IMR-90 (cell line): ENCODE measurements at regions not wholly inside any gene's neighbourhood (a gene's known extent, or its start where the extent isn't known, plus 50 kb on each side); places are given as distances from the start of the nearest gene placed in this dataset.
A peak's percentile ranks its signal among the peaks of the same experiment; 100 is the strongest.

ENCODE experiments used
- ATAC-seq: fragments of 200-7000 bp; cut with Tn5 transposase; 2 replicates; pipeline ENCODE4 v1.9.1; 2020; ENCODE audit warnings: low read depth, mild to moderate bottlenecking, moderate library complexity
- BruUV-seq: library from RNA; stranded (reverse); fragments of 400-500 nt; replicated peaks from 2 replicates; lab custom pipeline; 2021; lab: Mats Ljungman, UMichigan
- CTCF ChIA-PET: fragments of 300-600 bp; formaldehyde crosslinking; extraction: SDS; loops from one replicate; lab custom pipeline; 2021; ENCODE audit warnings: antibody characterized with exemption; lab: Yijun Ruan, JAX
- POLR2A ChIA-PET: fragments of 300-600 bp; sonication (Branson Sonifier 250); formaldehyde crosslinking; loops from one replicate; lab custom pipeline; 2022; ENCODE audit warnings: antibody characterized with exemption; ENCODE audit not compliant: unreplicated experiment; lab: Charles Lee
- DNase-seq: peaks from one replicate; pipeline ENCODE4 v3.0.0; 2013
- H2AFZ ChIP-seq: replicated peaks from 2 replicates; pipeline ENCODE3; 2013; ENCODE audit warnings: low read length, mild to moderate bottlenecking; ENCODE audit not compliant: poor library complexity
- H2AK5ac ChIP-seq: 2 replicates; pipeline ENCODE4 v1.6.1; 2013; ENCODE audit warnings: low read depth, low read length, inconsistent platforms
- H2AK9ac ChIP-seq: replicated peaks from 2 replicates; pipeline ENCODE3; 2013; ENCODE audit warnings: mild to moderate bottlenecking, low read depth, low read length, moderate library complexity; ENCODE audit not compliant: poor library complexity
- H2BK120ac ChIP-seq: 2 replicates; pipeline ENCODE4 v1.6.1; 2013; ENCODE audit warnings: low read depth, low read length, inconsistent platforms
- H2BK15ac ChIP-seq: 3 replicates; pipeline ENCODE4 v1.6.1; 2013; ENCODE audit warnings: low read depth, low read length, inconsistent platforms
- H2BK20ac ChIP-seq: 2 replicates; pipeline ENCODE4 v1.6.1; 2013; ENCODE audit warnings: low read depth, mild to moderate bottlenecking, inconsistent platforms, low read length, moderate library complexity
- H2BK5ac ChIP-seq: 2 replicates; pipeline ENCODE4 v1.6.1; 2013; ENCODE audit warnings: mild to moderate bottlenecking, low read depth, low read length, inconsistent platforms; ENCODE audit not compliant: poor library complexity, severe bottlenecking
- H3K14ac ChIP-seq: replicated peaks from 2 replicates; pipeline ENCODE4 v1.6.1; 2013; ENCODE audit warnings: low read depth, low read length, inconsistent platforms
- H3K18ac ChIP-seq: 2 replicates; pipeline ENCODE4 v1.6.1; 2013; ENCODE audit warnings: low read depth, low read length, control low read depth
- H3K23ac ChIP-seq: 2 replicates; pipeline ENCODE4 v1.6.1; 2013; ENCODE audit warnings: low read depth, low read length, inconsistent platforms
- H3K27ac ChIP-seq: 2 replicates; pipeline ENCODE4 v1.5.1; 2013; ENCODE audit warnings: mild to moderate bottlenecking, control low read depth, low read length; ENCODE audit not compliant: insufficient read depth
- H3K27me3 ChIP-seq: 2 replicates; pipeline ENCODE4 v1.6.1; 2013; ENCODE audit warnings: low read length; ENCODE audit not compliant: control insufficient read depth, insufficient read depth
- H3K36me3 ChIP-seq: 2 replicates; pipeline ENCODE4 v1.6.1; 2013; ENCODE audit warnings: low read length, mixed read lengths; ENCODE audit not compliant: control insufficient read depth, insufficient read depth
- H3K4ac ChIP-seq: 2 replicates; pipeline ENCODE4 v1.6.1; 2013; ENCODE audit warnings: low read depth, low read length, inconsistent platforms
- H3K4me1 ChIP-seq: 2 replicates; pipeline ENCODE4 v1.6.1; 2013; ENCODE audit warnings: low read length, mixed read lengths; ENCODE audit not compliant: control insufficient read depth, insufficient read depth
- H3K4me2 ChIP-seq: 2 replicates; pipeline ENCODE4 v1.6.1; 2013; ENCODE audit warnings: low read depth, mild to moderate bottlenecking, control low read depth, low read length, moderate library complexity
- H3K4me3 ChIP-seq: 2 replicates; pipeline ENCODE4 v1.5.1; 2013; ENCODE audit warnings: low read depth, mild to moderate bottlenecking, control low read depth, low read length, moderate library complexity; ENCODE audit not compliant: insufficient read depth
- H3K56ac ChIP-seq: 2 replicates; pipeline ENCODE4 v1.6.1; 2013; ENCODE audit warnings: low read length, inconsistent platforms; ENCODE audit not compliant: insufficient read depth; ENCODE audit errors: extremely low read depth
- H3K79me1 ChIP-seq, 2 experiments: 2 replicates each; pipeline ENCODE4 v1.6.1; 2013; ENCODE audit warnings: low read length in 2 of 2, inconsistent platforms in 1 of 2, low read depth in 1 of 2
- H3K9ac ChIP-seq: 2 replicates; pipeline ENCODE4 v1.6.1; 2013; ENCODE audit warnings: low read depth, low read length, control low read depth
- H3K9me1 ChIP-seq: 2 replicates; pipeline ENCODE4 v1.6.1; 2013; ENCODE audit warnings: low read length, inconsistent platforms; ENCODE audit not compliant: insufficient read depth
- H3K9me3 ChIP-seq: 2 replicates; pipeline ENCODE4 v1.6.1; 2013; ENCODE audit warnings: low read length; ENCODE audit not compliant: control insufficient read depth, insufficient read depth
- H4K20me1 ChIP-seq: 2 replicates; pipeline ENCODE4 v1.6.1; 2013; ENCODE audit warnings: low read length, inconsistent platforms; ENCODE audit not compliant: insufficient read depth
- H4K5ac ChIP-seq: 2 replicates; pipeline ENCODE4 v1.6.1; 2013; ENCODE audit warnings: mild to moderate bottlenecking, low read depth, low read length, control low read depth
- H4K8ac ChIP-seq, 2 experiments: 2 replicates each; pipeline ENCODE4 v1.6.1; 2013; ENCODE audit warnings: low read depth in 2 of 2, low read length in 2 of 2, control low read depth in 1 of 2, inconsistent platforms in 1 of 2
- H4K91ac ChIP-seq: 2 replicates; pipeline ENCODE4 v1.6.1; 2013; ENCODE audit warnings: low read depth, low read length, inconsistent platforms; ENCODE audit not compliant: insufficient read depth
- BHLHE40 ChIP-seq: fragments of 150-350 bp; IDR thresholded peaks from 2 replicates; pipeline ENCODE4 v1.6.1; 2016; ENCODE audit warnings: mild to moderate bottlenecking, low read depth, low read length
- CEBPB ChIP-seq: IDR thresholded peaks from 2 replicates; pipeline ENCODE4 v1.6.1; 2012; ENCODE audit warnings: low read depth, low read length, improper control_type of control experiment
- CHD1 ChIP-seq: IDR thresholded peaks from 2 replicates; pipeline ENCODE4 v1.6.1; 2012; ENCODE audit warnings: low read depth, low read length, improper control_type of control experiment
- FOS ChIP-seq: fragments of 150-350 bp; IDR thresholded peaks from 2 replicates; pipeline ENCODE4 v1.6.1; 2016; ENCODE audit warnings: low read depth, low read length
- MAFK ChIP-seq: IDR thresholded peaks from 2 replicates; pipeline ENCODE4 v1.6.1; 2012; ENCODE audit warnings: low read depth, low read length, improper control_type of control experiment
- MAZ ChIP-seq: IDR thresholded peaks from 2 replicates; pipeline ENCODE4 v1.6.1; 2012; ENCODE audit warnings: low read depth, mild to moderate bottlenecking, low read length, improper control_type of control experiment, moderate library complexity, borderline replicate concordance
- MXI1 ChIP-seq: IDR thresholded peaks from 2 replicates; pipeline ENCODE4 v1.6.1; 2012; ENCODE audit warnings: low read depth, mild to moderate bottlenecking, low read length, moderate library complexity, borderline replicate concordance
- NFE2L2 ChIP-seq: fragments of 150-350 bp; IDR thresholded peaks from 2 replicates; pipeline ENCODE4 v1.6.1; 2016; ENCODE audit warnings: low read depth, mild to moderate bottlenecking, low read length
- POLR2A ChIP-seq: IDR thresholded peaks from 2 replicates; pipeline ENCODE4 v1.6.1; 2012; ENCODE audit warnings: mild to moderate bottlenecking, low read depth, low read length
- RAD21 ChIP-seq: IDR thresholded peaks from 2 replicates; pipeline ENCODE4 v1.6.1; 2012; ENCODE audit warnings: low read length, improper control_type of control experiment
- RCOR1 ChIP-seq: IDR thresholded peaks from 2 replicates; pipeline ENCODE4 v1.6.1; 2012; ENCODE audit warnings: mild to moderate bottlenecking, low read length, improper control_type of control experiment; ENCODE audit not compliant: insufficient replicate concordance
- RFX5 ChIP-seq: IDR thresholded peaks from 2 replicates; pipeline ENCODE4 v1.8.0; 2012; ENCODE audit warnings: low read depth, mild to moderate bottlenecking, low read length, moderate library complexity
- SMC3 ChIP-seq: fragments of 150-350 bp; IDR thresholded peaks from 2 replicates; pipeline ENCODE4 v1.6.1; 2016; ENCODE audit warnings: low read depth, mild to moderate bottlenecking, antibody characterized with exemption, low read length, moderate library complexity
- WGBS, 2 experiments: methylation state at CpG; one replicate each; pipeline versions ENCODE4 v1.1.5 to v1.1.7; 2013; ENCODE audit warnings: missing lambda C conversion rate in 2 of 2; ENCODE audit not compliant: insufficient read length in 1 of 2; ENCODE audit errors: extremely low coverage in 2 of 2; 5-methylcytosine and 5-hydroxymethylcytosine counted together
- dilution Hi-C: fragments of 300-500 bp; cut with HindIII; formaldehyde crosslinking; loops from one replicate; pipeline ENCODE4 v1.14.3; 2018; ENCODE audit warnings: low sequenced_read_pairs; ENCODE audit not compliant: unreplicated experiment
- in situ Hi-C: fragments of 300-500 bp; cut with MboI; formaldehyde crosslinking; loops from 3 replicates; pipeline ENCODE4 v1.14.3; 2019; ENCODE audit warnings: low sequenced_read_pairs, inconsistent platforms, mixed read lengths
- intact Hi-C: fragments of 100-400 bp; cut with micrococcal nuclease; formaldehyde crosslinking; loops from 2 replicates; pipeline ENCODE4 v1.10.0; 2022
- TF ChIP-seq, protein P1 (sequence below): conservative IDR thresholded peaks from 2 replicates; pipeline ENCODE4 v1.5.1; 2012; ENCODE audit warnings: mild to moderate bottlenecking, low read depth, low read length, improper control_type of control experiment
- TF ChIP-seq, protein P2 (sequence below): fragments of 150-350 bp; IDR thresholded peaks from 2 replicates; pipeline ENCODE4 v1.6.1; 2016; ENCODE audit warnings: low read depth, mild to moderate bottlenecking, low read length, moderate library complexity, borderline replicate concordance
- TF ChIP-seq, protein P3 (sequence below): fragments of 150-350 bp; IDR thresholded peaks from 2 replicates; pipeline ENCODE4 v1.6.1; 2017; ENCODE audit warnings: mild to moderate bottlenecking, antibody characterized with exemption, low read length, low read depth

DNA sequence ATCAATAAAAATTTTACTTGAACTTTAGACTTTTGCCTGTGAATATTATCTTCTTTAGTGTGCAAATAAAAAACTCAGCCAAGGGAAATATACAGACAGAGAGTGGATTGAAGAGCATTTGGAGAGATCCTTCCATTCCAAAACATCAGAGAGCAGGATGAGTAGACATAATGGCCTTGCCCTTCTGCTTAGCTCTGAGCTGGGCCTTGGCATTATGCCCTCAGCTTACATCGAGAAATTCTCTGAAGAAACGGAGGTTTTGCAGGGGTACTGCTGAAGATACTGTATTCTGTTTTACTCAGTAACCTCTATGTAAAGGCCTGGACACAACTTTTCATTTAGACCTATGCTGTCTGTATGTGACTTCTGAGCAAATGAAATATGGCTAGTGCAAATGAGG lies 317.4 kb downstream of the STIM2 start:
- CTCF ChIA-PET, result no interaction called here
- WGBS, 2 experiments, result no CpG with 5 or more reads among the region's 2 CpGs
- no peaks in the 10 kb centered on the region for H3K27me3 ChIP-seq
- H2AK5ac ChIP-seq, result no peak overlapping the region
- H4K20me1 ChIP-seq, result no peaks in the 10 kb centered on the region
- no peaks in the 10 kb centered on the region for H3K4me1 ChIP-seq
- no peak overlapping the region for H2BK20ac ChIP-seq
- no peak overlapping the region for H3K18ac ChIP-seq
- dilution Hi-C loops, result no loop called here
- no peak overlapping the region for H4K5ac ChIP-seq
- no peak overlapping the region for H3K4me2 ChIP-seq
- H2BK5ac ChIP-seq, result no peak overlapping the region
- no peaks in the 10 kb centered on the region for H3K79me1 ChIP-seq
- H3K4ac ChIP-seq, result no peak overlapping the region
- intact Hi-C loops, result no loop called here
- in situ Hi-C loops, result no loop called here
- POLR2A ChIA-PET, result no interaction called here
- H4K91ac ChIP-seq, result no peak overlapping the region
- ATAC-seq, result no peak
- no peaks in the 10 kb centered on the region for H3K36me3 ChIP-seq
- TF ChIP-seq, protein P1, sequence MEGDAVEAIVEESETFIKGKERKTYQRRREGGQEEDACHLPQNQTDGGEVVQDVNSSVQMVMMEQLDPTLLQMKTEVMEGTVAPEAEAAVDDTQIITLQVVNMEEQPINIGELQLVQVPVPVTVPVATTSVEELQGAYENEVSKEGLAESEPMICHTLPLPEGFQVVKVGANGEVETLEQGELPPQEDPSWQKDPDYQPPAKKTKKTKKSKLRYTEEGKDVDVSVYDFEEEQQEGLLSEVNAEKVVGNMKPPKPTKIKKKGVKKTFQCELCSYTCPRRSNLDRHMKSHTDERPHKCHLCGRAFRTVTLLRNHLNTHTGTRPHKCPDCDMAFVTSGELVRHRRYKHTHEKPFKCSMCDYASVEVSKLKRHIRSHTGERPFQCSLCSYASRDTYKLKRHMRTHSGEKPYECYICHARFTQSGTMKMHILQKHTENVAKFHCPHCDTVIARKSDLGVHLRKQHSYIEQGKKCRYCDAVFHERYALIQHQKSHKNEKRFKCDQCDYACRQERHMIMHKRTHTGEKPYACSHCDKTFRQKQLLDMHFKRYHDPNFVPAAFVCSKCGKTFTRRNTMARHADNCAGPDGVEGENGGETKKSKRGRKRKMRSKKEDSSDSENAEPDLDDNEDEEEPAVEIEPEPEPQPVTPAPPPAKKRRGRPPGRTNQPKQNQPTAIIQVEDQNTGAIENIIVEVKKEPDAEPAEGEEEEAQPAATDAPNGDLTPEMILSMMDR, result no peak
- TF ChIP-seq NFE2L2, result no peak
- no peak for TF ChIP-seq RAD21
- TF ChIP-seq, protein P2, sequence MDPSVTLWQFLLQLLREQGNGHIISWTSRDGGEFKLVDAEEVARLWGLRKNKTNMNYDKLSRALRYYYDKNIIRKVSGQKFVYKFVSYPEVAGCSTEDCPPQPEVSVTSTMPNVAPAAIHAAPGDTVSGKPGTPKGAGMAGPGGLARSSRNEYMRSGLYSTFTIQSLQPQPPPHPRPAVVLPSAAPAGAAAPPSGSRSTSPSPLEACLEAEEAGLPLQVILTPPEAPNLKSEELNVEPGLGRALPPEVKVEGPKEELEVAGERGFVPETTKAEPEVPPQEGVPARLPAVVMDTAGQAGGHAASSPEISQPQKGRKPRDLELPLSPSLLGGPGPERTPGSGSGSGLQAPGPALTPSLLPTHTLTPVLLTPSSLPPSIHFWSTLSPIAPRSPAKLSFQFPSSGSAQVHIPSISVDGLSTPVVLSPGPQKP, result no peak
- no peak for TF ChIP-seq CEBPB
- TF ChIP-seq MXI1, result no peak
- TF ChIP-seq SMC3, result no peak
- TF ChIP-seq MAZ, result no peak
- no peak for TF ChIP-seq RFX5
- no peak for TF ChIP-seq MAFK
- TF ChIP-seq RCOR1, result no peak
- TF ChIP-seq CHD1, result no peak
- TF ChIP-seq POLR2A, result no peak
- TF ChIP-seq, protein P3, sequence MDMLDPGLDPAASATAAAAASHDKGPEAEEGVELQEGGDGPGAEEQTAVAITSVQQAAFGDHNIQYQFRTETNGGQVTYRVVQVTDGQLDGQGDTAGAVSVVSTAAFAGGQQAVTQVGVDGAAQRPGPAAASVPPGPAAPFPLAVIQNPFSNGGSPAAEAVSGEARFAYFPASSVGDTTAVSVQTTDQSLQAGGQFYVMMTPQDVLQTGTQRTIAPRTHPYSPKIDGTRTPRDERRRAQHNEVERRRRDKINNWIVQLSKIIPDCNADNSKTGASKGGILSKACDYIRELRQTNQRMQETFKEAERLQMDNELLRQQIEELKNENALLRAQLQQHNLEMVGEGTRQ, result no peak
- no peak for TF ChIP-seq FOS
- TF ChIP-seq BHLHE40, result no peak
- H2BK15ac ChIP-seq, result no peak overlapping the region
- peak; percentile 1 for DNase-seq
- no peak overlapping the region for H3K9ac ChIP-seq
- H2AK9ac ChIP-seq, result no peak overlapping the region
- H2BK120ac ChIP-seq, result no peak overlapping the region
- no peaks in the 10 kb centered on the region for H3K9me3 ChIP-seq
- no TSS peak for BruUV-seq
- H3K23ac ChIP-seq, result no peak overlapping the region
- no peak overlapping the region for H3K27ac ChIP-seq
- H2AFZ ChIP-seq, result no peak overlapping the region
- no peaks in the 10 kb centered on the region for H3K9me1 ChIP-seq
- H3K56ac ChIP-seq, result no peak overlapping the region
- H3K14ac ChIP-seq, result no peak overlapping the region
- no peak overlapping the region for H4K8ac ChIP-seq
- no peak overlapping the region for H3K4me3 ChIP-seq
